GM12892 (cell line): ENCODE measurements at regions not wholly inside any gene's neighbourhood (a gene's known extent, or its start where the extent isn't known, plus 50 kb on each side); places are given as distances from the start of the nearest gene placed in this dataset.

Source experiments
- POLR2A ChIP-seq: IDR thresholded peaks from 2 replicates; pipeline ENCODE4 v1.6.1; 2011; ENCODE audit warnings: low read depth, low read length, control low read depth
- POLR2AphosphoS5 ChIP-seq: IDR thresholded peaks from 2 replicates; pipeline ENCODE4 v1.6.1; 2011; ENCODE audit warnings: low read depth, low read length, control low read depth

- TF ChIP-seq POLR2A: no peak
- TF ChIP-seq POLR2AphosphoS5: no peak
Observed at GRCh38 chr12:13911756-13912554, 69.4 kb downstream of the GRIN2B start.
